Suprapubic skin (tissue), 4 donors: ENCODE measurements at regions not wholly inside any gene's neighbourhood (a gene's known extent, or its start where the extent isn't known, plus 50 kb on each side); places are given as distances from the start of the nearest gene placed in this dataset.
"Not testable (repeated sequence)": the region's sequence is repeated elsewhere in the genome, so short reads cannot be mapped to it uniquely, and the experiment has no call there.

ENCODE experiments used
- DNase-seq, 2 donors: peaks; one replicate each; pipeline ENCODE4 v3.0.0-alpha.2; 2019; ENCODE audit warnings: low spot score in 2 of 2
- H3K27ac ChIP-seq: fragments of 200-600 bp; sonication (generic); one replicate; pipeline ENCODE4 v1.5.1; 2019
- H3K27me3 ChIP-seq: fragments of 200-600 bp; sonication (generic); one replicate; pipeline ENCODE4 v1.5.1; 2019
- H3K36me3 ChIP-seq: fragments of 200-600 bp; sonication (generic); one replicate; pipeline ENCODE4 v1.5.1; 2019
- H3K4me1 ChIP-seq: fragments of 200-600 bp; sonication (generic); one replicate; pipeline ENCODE4 v1.5.1; 2019
- H3K4me3 ChIP-seq: fragments of 200-600 bp; sonication (generic); one replicate; pipeline ENCODE4 v1.5.1; 2019; ENCODE audit warnings: mild to moderate bottlenecking
- H3K9me3 ChIP-seq: fragments of 200-600 bp; sonication (generic); one replicate; pipeline ENCODE4 v1.5.1; 2019
- EP300 ChIP-seq: sonication (generic); formaldehyde crosslinking; IDR thresholded peaks from one replicate; pipeline ENCODE4 v1.6.1; 2017; ENCODE audit warnings: antibody characterized with exemption
- POLR2A ChIP-seq, 2 donors: fragments of 450-650 bp; IDR thresholded peaks; one replicate each; pipeline ENCODE4 v1.6.1; 2017; ENCODE audit warnings: antibody characterized with exemption in 2 of 2, mild to moderate bottlenecking in 2 of 2, moderate library complexity in 2 of 2
- POLR2AphosphoS5 ChIP-seq, 3 donors: sonication (generic); formaldehyde crosslinking; IDR thresholded peaks; one replicate each; pipeline ENCODE4 v1.6.1; 2017; ENCODE audit warnings: antibody characterized with exemption in 3 of 3
- WGBS: methylation state at CpG from one replicate; pipeline ENCODE4 v1.1.5; 2018; 5-methylcytosine and 5-hydroxymethylcytosine counted together
- TF ChIP-seq, protein P1 (sequence below), 2 donors: fragments of 200-600 bp in 1 of 2; fragments of 450-650 bp in 1 of 2; sonication (generic) in 1 of 2; IDR thresholded peaks; one replicate each; pipeline ENCODE4 v1.5.1; 2016 to 2019; ENCODE audit warnings: antibody characterized with exemption in 2 of 2, mild to moderate bottlenecking in 1 of 2, moderate library complexity in 1 of 2

DNA sequence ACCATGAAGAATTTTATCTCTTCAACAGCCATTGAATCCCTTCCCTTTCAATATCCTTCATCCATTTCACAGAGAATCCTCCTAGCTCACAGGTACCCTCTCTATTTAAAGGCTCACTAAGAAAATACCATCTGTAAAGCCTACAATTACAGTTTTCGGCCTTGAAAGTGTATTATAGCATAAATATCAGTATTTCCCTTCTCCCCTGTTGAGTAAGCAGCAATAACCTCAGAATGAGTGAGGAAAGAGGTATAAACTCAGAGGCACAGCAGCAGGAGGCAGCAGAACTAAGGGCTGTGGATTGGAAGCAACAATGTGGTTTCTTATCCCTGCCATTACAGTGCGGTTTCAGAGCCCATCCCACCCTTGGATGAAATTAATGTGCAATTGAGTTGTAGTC lies 360.6 kb upstream of the ATP10A start:
- Histone ChIP-seq H3K27ac (no peak overlapping the region), H3K36me3 (no peaks in the 10 kb centered on the region), H3K4me1 (no peaks in the 10 kb centered on the region), H3K27me3 (no peaks in the 10 kb centered on the region), H3K9me3 (no peaks in the 10 kb centered on the region), H3K4me3 (no peak overlapping the region)
- no peak for DNase-seq
- 86% methylated on average over 2 of the region's 2 CpGs for WGBS
- TF ChIP-seq, protein P1, sequence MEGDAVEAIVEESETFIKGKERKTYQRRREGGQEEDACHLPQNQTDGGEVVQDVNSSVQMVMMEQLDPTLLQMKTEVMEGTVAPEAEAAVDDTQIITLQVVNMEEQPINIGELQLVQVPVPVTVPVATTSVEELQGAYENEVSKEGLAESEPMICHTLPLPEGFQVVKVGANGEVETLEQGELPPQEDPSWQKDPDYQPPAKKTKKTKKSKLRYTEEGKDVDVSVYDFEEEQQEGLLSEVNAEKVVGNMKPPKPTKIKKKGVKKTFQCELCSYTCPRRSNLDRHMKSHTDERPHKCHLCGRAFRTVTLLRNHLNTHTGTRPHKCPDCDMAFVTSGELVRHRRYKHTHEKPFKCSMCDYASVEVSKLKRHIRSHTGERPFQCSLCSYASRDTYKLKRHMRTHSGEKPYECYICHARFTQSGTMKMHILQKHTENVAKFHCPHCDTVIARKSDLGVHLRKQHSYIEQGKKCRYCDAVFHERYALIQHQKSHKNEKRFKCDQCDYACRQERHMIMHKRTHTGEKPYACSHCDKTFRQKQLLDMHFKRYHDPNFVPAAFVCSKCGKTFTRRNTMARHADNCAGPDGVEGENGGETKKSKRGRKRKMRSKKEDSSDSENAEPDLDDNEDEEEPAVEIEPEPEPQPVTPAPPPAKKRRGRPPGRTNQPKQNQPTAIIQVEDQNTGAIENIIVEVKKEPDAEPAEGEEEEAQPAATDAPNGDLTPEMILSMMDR (IDR thresholded peaks at IDR 0.05) = no peak
- TF ChIP-seq POLR2AphosphoS5 (IDR thresholded peaks at IDR 0.05) = no peak
- no peak for TF ChIP-seq EP300
- TF ChIP-seq POLR2A (IDR thresholded peaks at IDR 0.05) = no peak

DNA sequence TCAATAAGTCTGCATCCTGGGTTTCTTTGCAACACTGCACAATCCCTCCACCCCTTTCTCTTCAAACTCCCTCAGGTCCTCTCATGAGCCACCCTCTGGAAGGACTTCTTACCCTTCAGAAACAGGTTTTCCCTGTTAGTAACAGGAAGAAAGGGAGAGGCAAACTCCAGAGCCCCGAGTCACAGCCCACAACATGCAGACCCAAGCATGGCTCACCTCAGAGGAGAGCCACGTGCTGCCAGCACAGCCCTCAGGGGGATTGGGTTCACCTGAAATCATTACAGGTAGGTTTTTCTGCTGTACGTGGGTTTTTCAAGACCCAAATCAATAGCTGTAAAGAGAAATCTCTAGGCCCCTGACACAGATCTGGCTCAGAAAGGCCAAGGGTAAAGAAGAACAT lies 359.7 kb upstream of the ATP10A start:
- H3K27me3 ChIP-seq = no peaks in the 10 kb centered on the region
- no peak for DNase-seq
- 37% methylated on average over 3 of the region's 3 CpGs for WGBS

DNA sequence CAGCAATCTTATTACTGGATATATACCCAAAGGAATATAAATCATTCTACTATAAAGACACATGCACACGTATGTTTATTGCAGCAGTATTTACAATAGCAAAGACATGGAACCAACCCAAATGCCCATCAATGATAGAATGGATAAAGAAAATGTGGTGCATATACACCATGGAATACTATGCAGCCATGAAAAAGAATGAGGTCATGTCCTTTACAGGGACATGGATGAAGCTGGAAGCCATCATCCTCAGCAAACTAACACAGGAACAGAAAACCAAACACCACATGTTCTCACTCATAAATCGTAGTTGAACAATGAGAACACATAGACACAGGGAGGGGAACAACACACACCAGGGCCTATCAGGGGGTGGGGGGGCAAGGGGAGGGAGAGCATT lies 353.9 kb upstream of the ATP10A start:
- H3K36me3 ChIP-seq, H3K4me1 ChIP-seq, H3K27ac ChIP-seq, DNase-seq, H3K4me3 ChIP-seq, H3K9me3 ChIP-seq, H3K27me3 ChIP-seq: not testable (repeated sequence)
- 97% methylated on average over 2 of the region's 2 CpGs for WGBS

More for the DNA sequence above, 359.7 kb upstream of the ATP10A start:
- Histone ChIP-seq H3K4me1 (no peaks in the 10 kb centered on the region), H3K36me3 (no peaks in the 10 kb centered on the region), H3K27ac (no peak overlapping the region), H3K9me3 (no peaks in the 10 kb centered on the region), H3K4me3 (no peak overlapping the region)
- TF ChIP-seq, protein P1 (IDR thresholded peaks at IDR 0.05) = no peak
- no peak for TF ChIP-seq EP300
- TF ChIP-seq POLR2AphosphoS5 (IDR thresholded peaks at IDR 0.05) = no peak
- no peak for TF ChIP-seq POLR2A (IDR thresholded peaks at IDR 0.05)

DNA sequence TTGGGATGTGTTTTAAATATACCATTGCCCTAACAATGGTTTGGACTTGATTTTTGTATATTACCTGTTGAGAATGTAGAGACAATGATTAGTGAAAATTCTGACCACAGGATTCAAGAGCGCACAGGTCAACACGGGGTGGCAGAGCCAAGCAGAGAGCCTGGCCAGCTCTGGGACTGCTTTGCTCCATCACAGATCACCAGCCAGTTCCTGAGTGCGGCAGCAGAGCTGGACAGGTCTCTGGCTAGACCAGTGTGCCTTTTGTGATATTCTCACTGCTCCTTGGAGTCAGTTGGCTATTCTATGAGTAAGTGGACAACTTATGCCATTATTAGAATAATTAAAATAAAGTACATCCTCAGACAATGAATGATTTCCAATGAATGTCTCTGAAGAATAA lies 351.2 kb upstream of the ATP10A start:
- WGBS = 97% methylated on average over 3 of the region's 3 CpGs
- no peak overlapping the region for H3K27ac ChIP-seq
- H3K4me1 ChIP-seq = no peaks in the 10 kb centered on the region
- no peak for TF ChIP-seq POLR2A (IDR thresholded peaks at IDR 0.05)
- no peak for TF ChIP-seq EP300
- no peaks in the 10 kb centered on the region for H3K9me3 ChIP-seq
- H3K4me3 ChIP-seq = no peak overlapping the region
- no peak for DNase-seq
- H3K27me3 ChIP-seq = no peaks in the 10 kb centered on the region
- no peaks in the 10 kb centered on the region for H3K36me3 ChIP-seq

DNA sequence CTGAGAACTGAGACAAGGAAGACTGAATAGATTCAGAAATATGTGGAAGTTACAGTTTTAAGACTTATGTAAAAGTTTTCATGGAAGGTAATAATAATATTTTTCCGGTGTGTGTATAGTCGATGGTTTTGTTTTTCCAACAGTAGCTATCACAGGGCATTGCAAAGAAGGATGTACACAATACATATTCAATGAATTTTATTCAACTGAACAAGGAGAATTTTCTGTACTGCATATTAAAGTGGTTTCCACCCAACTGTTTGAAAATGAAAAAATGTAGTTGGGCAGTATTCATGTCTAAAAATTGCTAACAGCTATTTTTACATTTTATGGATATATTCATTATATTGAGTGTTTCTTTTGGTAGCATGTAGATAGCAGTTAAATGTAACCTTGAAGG lies 350.3 kb upstream of the ATP10A start:
- TF ChIP-seq EP300 (no peak), POLR2AphosphoS5 (IDR thresholded peaks at IDR 0.05) (no peak), POLR2A (IDR thresholded peaks at IDR 0.05) (no peak)
- TF ChIP-seq, protein P1 (IDR thresholded peaks at IDR 0.05) = no peak
- no peaks in the 10 kb centered on the region for H3K4me1 ChIP-seq
- WGBS = 88% methylated on average over 2 of the region's 2 CpGs
- H3K9me3 ChIP-seq = no peaks in the 10 kb centered on the region
- H3K36me3 ChIP-seq = no peaks in the 10 kb centered on the region
- no peaks in the 10 kb centered on the region for H3K27me3 ChIP-seq
- H3K27ac ChIP-seq = no peak overlapping the region
- no peak for DNase-seq
- H3K4me3 ChIP-seq = no peak overlapping the region

DNA sequence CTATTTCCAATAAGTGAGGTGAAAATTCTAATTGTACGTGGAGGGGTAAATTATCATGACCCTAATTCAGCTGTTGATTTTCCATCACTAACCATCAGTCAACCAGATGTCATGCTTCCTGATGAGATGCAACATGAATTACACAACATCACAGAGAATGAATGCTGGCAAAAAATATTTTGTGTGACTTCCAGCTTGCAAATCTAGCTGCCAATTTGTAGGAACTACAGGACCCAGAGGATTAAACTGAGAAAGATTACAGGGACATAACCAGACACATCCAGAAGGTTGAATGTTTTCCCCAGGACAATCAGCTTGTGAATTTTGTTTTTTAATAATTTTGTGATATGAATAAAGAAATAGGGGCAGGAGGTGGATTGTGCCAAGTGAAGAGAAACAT lies 349.0 kb upstream of the ATP10A start:
- no peak for DNase-seq
- H3K4me1 ChIP-seq = no peaks in the 10 kb centered on the region
- H3K36me3 ChIP-seq = no peaks in the 10 kb centered on the region
- H3K27me3 ChIP-seq = no peaks in the 10 kb centered on the region
- no peaks in the 10 kb centered on the region for H3K9me3 ChIP-seq
- WGBS = 47% methylated on average over 1 of the region's 1 CpG
- TF ChIP-seq POLR2AphosphoS5 (IDR thresholded peaks at IDR 0.05) (no peak), EP300 (no peak), POLR2A (IDR thresholded peaks at IDR 0.05) (no peak)
- TF ChIP-seq, protein P1 (IDR thresholded peaks at IDR 0.05) = no peak
- H3K27ac ChIP-seq = no peak overlapping the region
- no peak overlapping the region for H3K4me3 ChIP-seq
